ENCODE measurements at regions not wholly inside any gene's neighbourhood (a gene's known extent, or its start where the extent isn't known, plus 50 kb on each side); places are given as distances from the start of the nearest gene placed in this dataset.

GRCh38 chr12:47527816-47528215, 178.0 kb downstream of the RPAP3 start:
- ChIA-PET POLR2A (no interaction called here), CTCF (no interaction called here)
- no peak for DNase-seq
- Histone ChIP-seq H3K4me3 (ENCODE audit: low read depth in 2 of 2, low read length in 1 of 2) (no peak overlapping the region), H3K9ac (no peak overlapping the region), H3F3A (replicated peaks; ENCODE audit: insufficient read depth) (no peaks in the 10 kb centered on the region), H2AFZ (ENCODE audit: low read depth) (no peak overlapping the region), H4K20me1 (ENCODE audit: insufficient read depth) (no peaks in the 10 kb centered on the region), H3K9me2 (no peaks in the 10 kb centered on the region), H3K4me2 (no peak overlapping the region), H3K36me3 (replicated peaks in 1 of 2; ENCODE audit: control insufficient read depth in 1 of 2, insufficient read depth in 2 of 2, low read length in 1 of 2) (no peaks in the 10 kb centered on the region), H3K27ac (ENCODE audit: low read depth in 2 of 2, low read length in 1 of 2) (no peak overlapping the region), H3K79me2 (ENCODE audit: insufficient read depth) (no peaks in the 10 kb centered on the region), H3K9me3 (no peaks in the 10 kb centered on the region), H3K27me3 (ENCODE audit: insufficient read depth) (no peaks in the 10 kb centered on the region), H3K4me1 (ENCODE audit: control insufficient read depth in 1 of 2, insufficient read depth in 2 of 2, low read depth in 1 of 2, low read length in 1 of 2) (no peaks in the 10 kb centered on the region)
- TF ChIP-seq GATA2 (CRISPR knock-in tag; IDR thresholded peaks at IDR 0.05) (no peak), USF2 (IDR thresholded peaks at IDR 0.05; ENCODE audit: borderline replicate concordance, low read depth, low read length) (no peak), CTCF (IDR thresholded peaks at IDR 0.05) (no peak), TCF12 (IDR thresholded peaks at IDR 0.05) (no peak), RAD21 (IDR thresholded peaks at IDR 0.05; ENCODE audit: low read length) (no peak), IRF3 (IDR thresholded peaks at IDR 0.05; ENCODE audit: low read depth, low read length) (no peak), PBX3 (IDR thresholded peaks at IDR 0.05) (no peak), EZH2phosphoT487 (IDR thresholded peaks at IDR 0.05; ENCODE audit: borderline replicate concordance, low read depth) (no peak), ELF1 (IDR thresholded peaks at IDR 0.05) (no peak), MXI1 (IDR thresholded peaks at IDR 0.05; ENCODE audit: low read depth, low read length) (no peak), RXRA (IDR thresholded peaks at IDR 0.05; ENCODE audit: borderline replicate concordance, low read depth) (no peak), NFIC (IDR thresholded peaks at IDR 0.05; ENCODE audit: borderline replicate concordance) (no peak), EP300 (IDR thresholded peaks at IDR 0.05; ENCODE audit: borderline replicate concordance in 1 of 2, low read depth in 1 of 2, low read length in 1 of 2) (no peak), YY1 (IDR thresholded peaks at IDR 0.05; ENCODE audit: low read depth) (no peak), ZBTB33 (IDR thresholded peaks at IDR 0.05; ENCODE audit: borderline replicate concordance, low read depth) (no peak), RFX5 (IDR thresholded peaks at IDR 0.05; ENCODE audit: low read length) (no peak), FOXM1 (IDR thresholded peaks at IDR 0.05; ENCODE audit: low read depth) (no peak), REST (IDR thresholded peaks at IDR 0.05; ENCODE audit: low read depth, low read length) (no peak)
- WGBS (ENCODE audit: low lambda C conversion rate) = 0% methylated on average over 1 of the region's 1 CpG

All from SK-N-SH (cell line).